ENCODE measurements at regions not wholly inside any gene's neighbourhood (a gene's known extent, or its start where the extent isn't known, plus 50 kb on each side); places are given as distances from the start of the nearest gene placed in this dataset.

- intact Hi-C loops (cut with micrococcal nuclease) = no loop called here
- no peak for DNase-seq
- Mint-ChIP-seq H3K4me3 (no peak overlapping the region), H3K36me3 (ENCODE audit: low read depth) (no peaks in the 10 kb centered on the region), H3K4me1 (ENCODE audit: low read depth) (peaks cover 23% of the 10 kb centered on the region), H3K27ac (no peak overlapping the region), H3K9me3 (no peaks in the 10 kb centered on the region), H3K27me3 (ENCODE audit: low read depth) (no peaks in the 10 kb centered on the region)
- CTCF ChIA-PET = no interaction called here
These were observed 213.5 kb downstream of the NECTIN3 start for GRCh38 chr3:111285184-111285538.

DNA sequence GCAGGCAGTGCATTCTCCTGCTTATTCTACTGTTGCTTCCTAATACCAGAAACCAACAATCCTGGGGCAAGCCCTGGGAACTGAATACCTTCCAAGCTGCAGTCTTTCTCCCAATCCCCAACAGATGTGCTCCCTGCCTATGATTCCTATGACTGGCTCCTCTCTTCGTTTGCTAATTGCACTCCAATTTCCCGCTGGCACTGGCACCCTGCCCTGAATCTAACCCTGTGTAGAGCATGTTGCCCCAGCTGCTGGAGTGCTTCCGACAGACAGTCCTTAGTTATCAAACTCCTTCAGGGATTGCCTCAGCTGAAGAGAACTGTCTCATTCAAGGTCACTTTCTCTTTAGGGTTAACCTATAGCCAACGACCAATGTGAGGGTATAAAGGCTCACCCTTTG is 214.1 kb downstream of the NECTIN3 start:
- no peak overlapping the region for H3K27ac Mint-ChIP-seq
- no peak overlapping the region for H3K4me3 Mint-ChIP-seq
- no peaks in the 10 kb centered on the region for H3K9me3 Mint-ChIP-seq
- no peaks in the 10 kb centered on the region for H3K27me3 Mint-ChIP-seq (ENCODE audit: low read depth)
- H3K36me3 Mint-ChIP-seq (ENCODE audit: low read depth) = no peaks in the 10 kb centered on the region
- no peak for DNase-seq
- CTCF ChIA-PET = no interaction called here
- peaks cover 23% of the 10 kb centered on the region for H3K4me1 Mint-ChIP-seq (ENCODE audit: low read depth)
- intact Hi-C loops (cut with micrococcal nuclease) = no loop called here

DNA sequence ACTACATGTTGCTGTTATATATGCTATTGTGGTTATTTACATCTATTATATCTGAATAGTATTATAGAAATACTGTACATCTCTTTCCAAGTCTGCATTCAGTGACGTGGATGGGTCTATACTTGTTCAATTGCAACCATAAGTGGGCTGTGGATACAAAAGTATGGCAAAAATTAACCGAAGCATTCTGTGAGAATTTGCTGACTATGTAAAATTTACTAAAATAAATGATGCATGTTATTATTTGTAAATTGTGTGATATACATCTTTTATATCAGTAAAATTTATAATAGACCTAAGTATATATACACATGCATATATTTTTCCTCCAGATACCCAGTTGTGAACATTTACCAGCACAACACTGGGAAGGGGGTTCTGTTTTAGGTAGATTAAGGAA is 215.1 kb downstream of the NECTIN3 start:
- H3K36me3 Mint-ChIP-seq (ENCODE audit: low read depth) = no peaks in the 10 kb centered on the region
- H3K9me3 Mint-ChIP-seq = no peaks in the 10 kb centered on the region
- CTCF ChIA-PET = no interaction called here
- H3K4me1 Mint-ChIP-seq (ENCODE audit: low read depth) = peaks cover 19% of the 10 kb centered on the region
- intact Hi-C loops (cut with micrococcal nuclease) = no loop called here
- H3K27me3 Mint-ChIP-seq (ENCODE audit: low read depth) = no peaks in the 10 kb centered on the region
- H3K27ac Mint-ChIP-seq = no peak overlapping the region
- H3K4me3 Mint-ChIP-seq = no peak overlapping the region
- DNase-seq = no peak

- H3K4me3 Mint-ChIP-seq = no peak overlapping the region
- CTCF ChIA-PET = no interaction called here
- intact Hi-C loops (cut with micrococcal nuclease) = no loop called here
These were observed 220.5 kb downstream of the NECTIN3 start for GRCh38 chr3:111292117-111292516.

GRCh38 chr3:111299192-111299615 is 227.6 kb downstream of the NECTIN3 start:
- Mint-ChIP-seq H3K36me3 (ENCODE audit: low read depth) (no peaks in the 10 kb centered on the region), H3K27me3 (ENCODE audit: low read depth) (no peaks in the 10 kb centered on the region), H3K9me3 (no peaks in the 10 kb centered on the region), H3K4me1 (ENCODE audit: low read depth) (peaks cover 12% of the 10 kb centered on the region), H3K4me3 (no peak overlapping the region), H3K27ac (no peak overlapping the region)
- DNase-seq = no peak
- CTCF ChIA-PET = interaction anchor here (1.4 kb wide), 1 partner anchor 8 kb away, joined by 5 read pairs; no protein-coding TSS in a partner anchor
- intact Hi-C loops (cut with micrococcal nuclease) = no loop called here

More at GRCh38 chr3:111292117-111292516, 220.5 kb downstream of the NECTIN3 start:
- Mint-ChIP-seq H3K4me1 (ENCODE audit: low read depth) (peaks cover 1% of the 10 kb centered on the region), H3K27me3 (ENCODE audit: low read depth) (no peaks in the 10 kb centered on the region), H3K9me3 (no peaks in the 10 kb centered on the region), H3K27ac (no peak overlapping the region), H3K36me3 (ENCODE audit: low read depth) (no peaks in the 10 kb centered on the region)
- no peak for DNase-seq

DNA sequence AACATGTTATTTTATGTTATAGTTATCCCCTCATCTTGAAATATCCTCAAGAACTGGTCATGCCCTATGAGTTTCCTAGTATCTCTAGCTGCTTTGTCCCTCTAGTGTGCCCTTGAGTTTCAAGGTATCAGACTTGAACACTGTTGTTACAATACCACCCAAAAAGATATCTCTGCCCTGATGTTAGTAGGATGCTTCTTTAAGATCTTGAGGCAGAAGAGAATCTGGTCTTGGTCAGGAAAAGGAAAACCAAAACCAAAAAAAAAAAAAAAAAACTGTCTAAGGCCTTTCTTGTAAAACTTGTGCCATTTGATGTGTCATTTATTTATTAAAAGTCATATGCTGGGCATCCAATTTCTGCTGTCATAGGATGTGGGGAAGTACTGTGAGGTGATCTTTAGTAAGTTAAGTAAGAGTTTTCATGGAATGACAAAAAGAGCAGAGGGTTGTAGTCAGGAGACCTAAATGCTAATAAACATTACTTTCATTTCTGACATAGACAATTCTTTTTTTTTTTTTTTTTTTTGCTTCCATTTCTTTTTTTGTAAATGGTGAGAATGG is 229.7 kb downstream of the NECTIN3 start:
- intact Hi-C loops (cut with micrococcal nuclease) = no loop called here
- no peak overlapping the region for H3K27ac Mint-ChIP-seq

GRCh38 chr3:111302063-111302462 is 230.4 kb downstream of the NECTIN3 start:
- H3K9me3 Mint-ChIP-seq = no peaks in the 10 kb centered on the region
- H3K36me3 Mint-ChIP-seq (ENCODE audit: low read depth) = no peaks in the 10 kb centered on the region
- no peak overlapping the region for H3K27ac Mint-ChIP-seq
- CTCF ChIA-PET = no interaction called here
- DNase-seq = no peak
- H3K4me1 Mint-ChIP-seq (ENCODE audit: low read depth) = peaks cover 10% of the 10 kb centered on the region
- H3K4me3 Mint-ChIP-seq = no peak overlapping the region
- H3K27me3 Mint-ChIP-seq (ENCODE audit: low read depth) = no peaks in the 10 kb centered on the region
- intact Hi-C loops (cut with micrococcal nuclease) = no loop called here

More for the DNA sequence above, 229.7 kb downstream of the NECTIN3 start:
- Mint-ChIP-seq H3K36me3 (ENCODE audit: low read depth) (no peaks in the 10 kb centered on the region), H3K9me3 (no peaks in the 10 kb centered on the region), H3K27me3 (ENCODE audit: low read depth) (no peaks in the 10 kb centered on the region), H3K4me1 (ENCODE audit: low read depth) (peaks cover 12% of the 10 kb centered on the region), H3K4me3 (no peak overlapping the region)
- CTCF ChIA-PET = interaction anchor here (0.8 kb wide), 1 partner anchor 18 kb away, joined by 3 read pairs; no protein-coding TSS in a partner anchor
- DNase-seq = no peak

- intact Hi-C loops (cut with micrococcal nuclease) = no loop called here
- H3K36me3 Mint-ChIP-seq (ENCODE audit: low read depth) = no peaks in the 10 kb centered on the region
- H3K9me3 Mint-ChIP-seq = no peaks in the 10 kb centered on the region
- H3K4me3 Mint-ChIP-seq = no peak overlapping the region
- peaks cover 10% of the 10 kb centered on the region for H3K4me1 Mint-ChIP-seq (ENCODE audit: low read depth)
- CTCF ChIA-PET = interaction anchor here (1.0 kb wide), 1 partner anchor 235 kb away, joined by 4 read pairs; no protein-coding TSS in a partner anchor
- no peak overlapping the region for H3K27ac Mint-ChIP-seq
- no peaks in the 10 kb centered on the region for H3K27me3 Mint-ChIP-seq (ENCODE audit: low read depth)
- no peak for DNase-seq
These were observed 232.1 kb downstream of the NECTIN3 start for GRCh38 chr3:111303760-111304159.

DNA sequence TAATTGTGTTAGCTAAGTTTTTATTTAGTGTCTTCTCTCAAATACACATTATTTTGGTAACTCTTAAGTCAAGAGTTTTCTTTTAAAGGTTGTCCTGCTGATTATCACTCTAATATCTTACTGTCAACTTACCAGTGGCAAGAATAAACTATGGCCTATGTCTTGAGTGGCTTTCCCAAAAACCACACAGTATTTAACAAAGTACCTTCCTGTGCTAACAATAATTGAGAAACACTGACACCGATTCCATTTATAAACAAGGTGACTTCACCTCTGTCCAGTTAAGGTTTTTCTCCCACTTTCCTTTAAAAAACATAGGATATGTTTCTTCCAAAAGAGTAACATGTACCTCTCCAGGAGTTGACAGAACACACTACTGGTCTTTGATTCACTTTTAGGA is 234.3 kb upstream of the CD96 start:
- CTCF ChIA-PET = interaction anchor here (1.3 kb wide), 1 partner anchor 9 kb away, joined by 5 read pairs; no protein-coding TSS in a partner anchor
- H3K4me1 Mint-ChIP-seq (ENCODE audit: low read depth) = peaks cover 23% of the 10 kb centered on the region
- no peaks in the 10 kb centered on the region for H3K36me3 Mint-ChIP-seq (ENCODE audit: low read depth)
- H3K9me3 Mint-ChIP-seq = no peaks in the 10 kb centered on the region
- no peaks in the 10 kb centered on the region for H3K27me3 Mint-ChIP-seq (ENCODE audit: low read depth)
- no peak overlapping the region for H3K27ac Mint-ChIP-seq
- no peak overlapping the region for H3K4me3 Mint-ChIP-seq
- intact Hi-C loops (cut with micrococcal nuclease) = no loop called here
- DNase-seq = no peak

- Mint-ChIP-seq H3K27me3 (ENCODE audit: low read depth) (no peaks in the 10 kb centered on the region), H3K9me3 (no peaks in the 10 kb centered on the region), H3K4me3 (no peak overlapping the region), H3K36me3 (ENCODE audit: low read depth) (no peaks in the 10 kb centered on the region), H3K27ac (no peak overlapping the region), H3K4me1 (ENCODE audit: low read depth) (peaks cover 33% of the 10 kb centered on the region)
- intact Hi-C loops (cut with micrococcal nuclease) = loop anchor here (1.0 to 10.0 kb wide), 8 partner anchors 14 to 1801 kb away; partner anchors contain the start of gene CD96
- CTCF ChIA-PET = interaction anchor here (1.6 kb wide), 1 partner anchor 12 kb away, joined by 5 read pairs; no protein-coding TSS in a partner anchor
- no peak for DNase-seq
These were observed 230.9 kb upstream of the CD96 start for GRCh38 chr3:111311126-111311525.

DNA sequence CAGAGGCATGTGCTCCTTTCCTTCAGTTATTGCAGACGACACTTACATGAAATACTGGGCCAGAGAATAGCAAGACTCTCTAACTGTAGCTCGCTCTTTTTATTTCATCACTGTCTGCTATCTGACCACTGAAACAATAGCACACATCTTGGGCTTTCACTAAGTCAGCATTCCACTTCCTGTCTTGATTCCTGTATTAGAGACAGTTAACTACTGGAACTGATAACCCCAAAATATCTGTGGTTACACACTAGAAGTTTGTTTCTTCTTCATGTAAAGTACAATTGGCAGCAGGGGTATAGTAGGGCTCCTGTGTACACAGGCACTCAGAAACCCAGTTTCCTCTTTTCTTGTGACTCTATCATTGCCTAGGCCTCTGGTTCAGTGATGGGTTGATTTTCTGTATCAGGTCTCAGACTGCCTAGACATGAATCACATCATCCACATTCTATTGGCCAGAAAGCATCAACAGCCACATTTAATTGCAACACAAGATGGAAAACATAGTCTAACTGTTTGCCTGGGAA is 230.2 kb upstream of the CD96 start:
- intact Hi-C loops (cut with micrococcal nuclease) = loop anchor here (1.0 to 10.0 kb wide), 8 partner anchors 13 to 1801 kb away; partner anchors contain the start of gene CD96
- H3K27me3 Mint-ChIP-seq (ENCODE audit: low read depth) = no peaks in the 10 kb centered on the region
- H3K4me1 Mint-ChIP-seq (ENCODE audit: low read depth) = peaks cover 33% of the 10 kb centered on the region
- no peaks in the 10 kb centered on the region for H3K36me3 Mint-ChIP-seq (ENCODE audit: low read depth)
- no peak for DNase-seq
- CTCF ChIA-PET = interaction anchor here (1.0 to 1.6 kb wide), 2 partner anchors 11 to 12 kb away, joined by 3 to 5 read pairs; no protein-coding TSS in a partner anchor
- H3K4me3 Mint-ChIP-seq = no peak overlapping the region
- no peaks in the 10 kb centered on the region for H3K9me3 Mint-ChIP-seq
- H3K27ac Mint-ChIP-seq = peak overlapping the region; percentile 37

DNA sequence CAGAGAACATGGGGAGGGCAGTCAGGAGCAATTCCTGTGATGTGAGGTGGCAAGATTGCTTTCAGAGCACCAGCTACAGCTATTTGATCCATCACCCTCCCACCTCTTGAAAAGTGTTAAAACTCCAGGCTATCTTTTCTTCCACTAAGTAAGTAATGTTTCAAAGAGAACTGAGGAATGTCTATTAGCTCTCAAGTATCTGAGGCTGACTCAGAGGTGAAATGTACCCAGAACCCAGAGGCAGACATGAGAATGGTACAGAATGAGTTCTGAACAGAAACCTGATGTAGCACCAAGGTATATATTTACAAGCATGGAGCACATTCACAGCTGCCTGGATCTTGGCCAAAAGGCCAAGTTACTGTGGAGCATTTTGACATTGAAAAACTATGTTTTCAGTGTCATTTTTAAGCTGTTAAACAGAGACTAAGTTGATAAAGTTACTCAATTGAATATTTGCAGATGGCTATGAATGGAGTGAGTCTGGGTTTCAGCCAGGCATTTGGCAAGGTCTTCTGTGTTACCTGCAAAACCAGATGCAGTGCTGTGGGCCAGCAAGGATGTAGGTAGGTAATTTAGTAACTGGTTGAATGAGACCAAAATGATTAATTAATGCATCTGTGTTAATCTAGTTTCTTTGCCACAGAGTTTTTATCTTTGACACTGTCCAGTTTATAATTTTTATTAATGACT is 227.7 kb upstream of the CD96 start:
- CTCF ChIA-PET = interaction anchor here (0.5 to 1.9 kb wide), 3 partner anchors 16 to 1412 kb away, joined by 3 to 6 read pairs (median 4); no protein-coding TSS in a partner anchor
- H3K27me3 Mint-ChIP-seq (ENCODE audit: low read depth) = no peaks in the 10 kb centered on the region
- peaks cover 33% of the 10 kb centered on the region for H3K4me1 Mint-ChIP-seq (ENCODE audit: low read depth)
- intact Hi-C loops (cut with micrococcal nuclease) = loop anchor here (5.0 to 10.0 kb wide), 4 partner anchors 303 to 1798 kb away; no protein-coding TSS in a partner anchor
- H3K36me3 Mint-ChIP-seq (ENCODE audit: low read depth) = no peaks in the 10 kb centered on the region
- H3K4me3 Mint-ChIP-seq = no peak overlapping the region
- no peak overlapping the region for H3K27ac Mint-ChIP-seq
- H3K9me3 Mint-ChIP-seq = no peaks in the 10 kb centered on the region
- no peak for DNase-seq
